ENCODE measurements at regions not wholly inside any gene's neighbourhood (a gene's known extent, or its start where the extent isn't known, plus 50 kb on each side); places are given as distances from the start of the nearest gene placed in this dataset.

- intact Hi-C loops (cut with micrococcal nuclease), result no loop called here
Measured at GRCh38 chr6:104575536-104575935, 284.2 kb downstream of the HACE1 start.

DNA sequence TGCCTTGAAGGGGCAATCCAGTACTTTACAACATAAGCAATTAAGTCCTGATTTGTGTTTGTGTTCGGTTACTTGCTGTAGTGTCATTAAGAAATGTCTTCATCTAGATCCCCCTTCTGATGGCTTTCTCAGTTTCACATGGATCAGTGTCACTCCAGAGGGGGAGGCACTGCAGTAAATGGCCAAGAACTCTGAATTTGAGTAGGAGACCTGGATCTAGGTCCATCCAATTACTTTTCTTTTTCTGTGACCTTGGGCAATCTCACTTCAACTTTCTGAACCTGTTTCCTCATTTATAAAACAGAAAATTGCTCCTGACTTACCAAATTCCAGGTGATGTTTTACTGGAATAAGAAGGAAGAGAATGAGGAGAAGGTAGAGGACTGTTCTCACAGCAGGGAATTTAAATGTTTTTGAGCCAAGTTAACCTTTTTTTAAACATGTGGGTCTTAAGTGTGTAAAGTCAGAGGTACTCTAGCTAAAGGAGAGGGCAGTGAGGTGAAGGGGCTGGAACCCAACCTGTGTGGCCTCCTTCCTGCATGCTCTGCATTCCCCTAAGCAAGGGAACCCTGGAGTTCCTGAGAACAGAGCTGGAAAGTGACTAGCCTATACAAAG, 285.5 kb downstream of the HACE1 start:
- intact Hi-C loops (cut with micrococcal nuclease), result no loop called here

- intact Hi-C loops (cut with micrococcal nuclease), result no loop called here
Measured at GRCh38 chr6:104573350-104573749, 286.4 kb downstream of the HACE1 start.

GRCh38 chr6:104572901-104573300, 286.8 kb downstream of the HACE1 start:
- intact Hi-C loops (cut with micrococcal nuclease), result no loop called here

DNA sequence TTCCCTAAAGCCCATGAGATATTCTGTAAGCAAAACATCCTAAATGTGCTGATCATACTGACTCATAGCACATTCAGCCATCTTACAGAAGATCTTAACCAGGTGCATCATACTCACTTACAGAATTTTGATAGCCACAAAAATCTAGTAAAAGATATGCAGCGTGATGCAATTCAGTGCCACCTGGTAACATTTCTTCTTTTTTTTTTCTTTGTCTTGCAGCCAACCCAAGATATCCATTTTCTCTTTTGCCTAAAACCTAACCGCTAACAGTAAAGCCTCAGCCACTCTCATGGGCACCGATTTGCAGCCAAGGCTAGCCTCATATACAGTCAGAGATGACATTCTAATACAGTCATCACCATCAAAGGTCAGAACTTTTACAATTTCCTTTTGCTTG, 293.3 kb downstream of the HACE1 start:
- intact Hi-C loops (cut with micrococcal nuclease), result no loop called here

DNA sequence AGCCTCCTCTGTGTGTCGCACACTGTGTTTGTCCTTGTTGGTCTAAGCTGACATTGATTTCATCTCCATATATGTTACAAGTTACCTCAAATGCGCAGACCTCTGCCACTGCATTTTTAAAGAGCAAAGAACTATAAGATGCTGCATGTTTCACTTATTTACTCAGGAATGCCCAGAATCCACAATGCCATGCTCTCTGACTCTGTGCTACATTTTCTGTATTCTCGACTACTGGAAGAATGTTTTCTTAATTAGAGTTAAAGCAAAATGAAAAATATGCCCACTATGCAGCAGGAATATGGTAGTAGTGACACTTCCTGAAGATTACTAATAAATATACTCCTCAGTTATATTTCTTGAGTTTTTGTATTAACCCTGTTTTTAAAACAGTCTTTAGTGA, 296.4 kb downstream of the HACE1 start:
- intact Hi-C loops (cut with micrococcal nuclease), result no loop called here

DNA sequence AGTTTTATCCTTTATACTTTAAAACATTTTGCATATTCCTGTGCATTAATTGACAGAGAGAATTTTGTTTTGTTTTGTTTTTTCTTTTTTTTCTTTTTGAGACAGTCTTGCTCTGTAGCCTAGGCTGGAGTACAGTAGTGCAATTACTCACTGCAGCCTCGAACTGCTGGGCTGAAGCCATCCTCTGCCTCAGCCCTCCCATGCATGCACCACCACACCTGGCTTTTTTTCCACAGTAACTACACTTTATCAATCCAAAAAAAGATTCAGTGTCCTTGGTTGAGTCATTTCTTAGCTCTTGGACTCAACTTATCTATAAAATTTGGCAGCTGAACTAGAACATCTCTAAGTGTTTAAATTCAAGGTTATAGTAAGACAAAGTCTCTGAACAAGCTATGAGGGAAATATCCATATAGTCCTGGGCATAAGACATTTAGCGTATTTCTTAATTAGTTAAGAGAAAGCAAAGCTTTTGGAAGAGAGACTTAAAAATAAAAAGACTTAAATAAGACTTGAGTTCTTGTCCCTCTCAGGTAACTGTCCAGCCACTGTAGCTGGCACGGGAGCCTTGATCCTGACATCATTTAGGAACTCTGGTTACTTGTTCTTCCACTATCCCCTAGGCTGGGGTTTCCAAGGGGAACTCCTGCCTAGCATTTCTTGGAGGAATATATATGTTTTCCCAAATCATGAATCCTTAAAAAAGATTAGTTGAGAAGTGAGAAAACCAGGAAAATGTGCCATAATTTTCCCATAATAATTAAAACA, 300.1 kb downstream of the HACE1 start:
- intact Hi-C loops (cut with micrococcal nuclease), result no loop called here

DNA sequence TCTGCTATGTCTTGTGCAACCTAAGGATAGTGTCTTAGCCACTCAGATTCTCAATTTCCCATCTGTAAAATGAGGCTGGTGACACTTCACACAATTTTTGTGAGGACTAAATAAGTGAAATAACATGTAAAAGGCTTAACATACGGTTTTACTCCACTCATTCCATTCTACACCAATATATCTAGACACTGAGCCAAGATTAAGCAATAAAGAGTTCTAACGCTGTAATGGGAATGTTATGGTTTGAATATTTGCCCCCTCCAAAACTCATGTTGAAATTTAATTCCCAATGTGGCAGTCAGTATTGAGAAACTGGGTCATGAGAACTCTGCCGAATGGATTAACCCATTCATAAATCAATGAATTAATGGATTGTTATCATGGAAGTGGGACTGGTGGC, 301.0 kb downstream of the HACE1 start:
- intact Hi-C loops (cut with micrococcal nuclease), result no loop called here

- intact Hi-C loops (cut with micrococcal nuclease), result no loop called here
Measured at GRCh38 chr6:104548297-104548696, 311.4 kb downstream of the HACE1 start.

- intact Hi-C loops (cut with micrococcal nuclease), result no loop called here
Measured at GRCh38 chr6:104541411-104541810, 318.3 kb downstream of the HACE1 start.

DNA sequence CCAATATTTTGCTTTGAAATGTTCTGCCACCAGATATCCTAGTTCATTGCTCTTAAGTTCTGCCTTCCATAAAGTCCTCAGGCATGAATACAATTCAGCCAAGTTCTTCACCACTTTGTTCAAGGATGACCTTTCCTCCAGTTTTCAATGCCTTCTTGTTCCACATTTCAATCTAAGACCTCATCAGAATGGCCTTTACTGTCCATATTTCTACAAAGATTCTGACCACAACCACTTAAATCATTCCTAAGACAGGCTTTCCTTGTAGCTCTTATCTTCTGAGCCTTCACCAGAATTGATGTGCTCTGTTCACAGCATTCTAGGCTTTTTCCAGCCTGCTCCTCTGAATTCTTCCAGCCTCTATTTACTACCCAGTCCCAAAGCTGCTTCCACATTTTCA, 319.0 kb downstream of the HACE1 start:
- intact Hi-C loops (cut with micrococcal nuclease), result no loop called here

GRCh38 chr6:104539173-104539572, 320.5 kb downstream of the HACE1 start:
- intact Hi-C loops (cut with micrococcal nuclease), result no loop called here

GRCh38 chr6:104537872-104538271, 321.8 kb downstream of the HACE1 start:
- intact Hi-C loops (cut with micrococcal nuclease), result no loop called here

DNA sequence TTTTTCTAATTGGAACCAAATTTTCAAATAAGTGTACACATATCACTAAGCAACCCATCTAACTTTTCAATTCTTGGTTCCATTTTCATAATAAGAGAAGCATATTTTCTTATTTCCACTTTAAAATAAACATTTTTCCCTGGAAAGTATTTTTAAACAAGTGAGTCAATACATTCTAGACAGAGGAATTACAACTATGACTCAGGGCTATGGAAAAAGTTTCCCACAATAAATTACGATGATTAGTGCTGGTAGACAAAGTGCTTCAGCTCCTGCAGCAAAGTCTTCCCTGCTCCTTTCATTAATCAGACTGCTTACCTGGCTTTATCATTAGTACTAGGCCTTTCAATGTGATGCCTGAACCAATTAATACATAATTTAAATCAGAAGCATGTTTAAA, 322.5 kb downstream of the HACE1 start:
- intact Hi-C loops (cut with micrococcal nuclease), result no loop called here

DNA sequence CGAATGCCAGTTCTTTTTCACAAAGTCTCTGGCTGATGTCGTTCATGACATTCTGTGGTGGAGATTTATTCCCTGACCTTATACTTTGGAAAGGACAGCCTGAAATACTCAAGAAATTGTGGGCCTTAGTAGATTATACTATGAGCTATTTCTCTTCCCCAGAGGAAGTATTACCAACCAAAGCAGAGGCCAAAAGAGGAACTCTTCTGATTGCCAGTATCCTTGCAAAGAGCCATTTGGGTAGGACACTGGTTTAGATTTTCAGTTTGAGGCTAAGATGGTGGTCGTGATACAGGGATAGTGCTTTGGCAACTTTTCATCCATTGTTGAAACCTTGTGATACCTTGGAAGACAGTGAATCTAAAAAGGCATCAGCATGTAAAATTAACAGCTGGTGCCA, 327.3 kb downstream of the HACE1 start:
- intact Hi-C loops (cut with micrococcal nuclease), result no loop called here

GRCh38 chr6:104531646-104532045, 328.1 kb downstream of the HACE1 start:
- intact Hi-C loops (cut with micrococcal nuclease), result no loop called here

DNA sequence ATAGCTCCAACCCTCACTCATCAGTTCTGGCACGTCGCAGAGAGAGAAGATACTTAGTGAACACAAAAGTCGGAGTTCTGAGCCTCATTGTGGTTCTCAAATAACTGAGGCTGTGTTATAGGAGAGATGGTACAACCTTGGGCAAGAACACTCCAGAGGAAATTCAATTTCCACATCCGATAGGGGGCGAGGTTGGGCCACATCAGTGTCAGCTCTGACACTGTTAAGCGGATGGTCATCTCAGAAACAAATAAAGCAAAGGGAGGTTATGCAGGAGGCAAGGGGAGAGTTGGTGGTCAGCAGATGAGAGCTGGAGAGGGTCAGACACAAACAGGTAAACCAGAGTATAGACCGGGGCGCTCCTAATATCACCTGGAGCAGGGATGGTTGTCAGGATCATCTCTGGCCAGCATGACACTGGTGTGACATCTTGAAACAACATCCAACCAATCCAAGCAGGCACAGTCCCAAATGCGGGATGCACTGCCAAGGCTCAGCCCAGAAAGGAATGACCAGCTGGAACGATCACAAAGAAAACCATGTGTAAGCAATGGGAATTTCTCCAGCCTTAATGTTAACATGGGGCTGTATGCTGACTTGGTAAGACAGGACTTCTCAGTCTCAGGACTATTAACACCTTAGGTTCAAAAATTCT, 331.8 kb downstream of the HACE1 start:
- intact Hi-C loops (cut with micrococcal nuclease), result loop anchor here (10.0 kb wide), 1 partner anchor 203 kb away; no protein-coding TSS in a partner anchor

- intact Hi-C loops (cut with micrococcal nuclease), result loop anchor here (10.0 kb wide), 1 partner anchor 203 kb away; no protein-coding TSS in a partner anchor
Measured at GRCh38 chr6:104527311-104527710, 332.4 kb downstream of the HACE1 start.

DNA sequence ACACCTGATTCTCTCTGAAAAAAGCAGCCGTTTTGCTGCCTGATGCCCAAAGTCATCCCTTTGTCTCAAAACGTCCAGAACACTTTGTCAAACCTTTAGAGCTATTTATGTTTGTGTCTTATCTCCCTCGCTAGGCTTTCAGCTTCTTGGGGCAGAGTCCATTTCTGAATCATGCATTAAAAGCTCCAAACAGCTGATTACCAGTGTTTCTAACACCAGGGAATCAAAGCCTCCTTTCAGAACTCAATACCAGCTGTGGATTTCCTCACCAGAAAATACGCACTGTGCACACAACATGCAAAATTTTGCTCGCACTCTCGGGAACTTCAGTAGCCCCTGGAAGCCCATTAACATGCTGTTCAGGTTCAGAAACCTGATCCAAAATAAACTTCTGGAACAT, 333.3 kb downstream of the HACE1 start:
- intact Hi-C loops (cut with micrococcal nuclease), result loop anchor here (10.0 kb wide), 1 partner anchor 202 kb away; no protein-coding TSS in a partner anchor

- intact Hi-C loops (cut with micrococcal nuclease), result loop anchor here (2.0 to 10.0 kb wide), 2 partner anchors 201 to 245 kb away; no protein-coding TSS in a partner anchor
Measured at GRCh38 chr6:104525677-104526322, 333.9 kb downstream of the HACE1 start.

- intact Hi-C loops (cut with micrococcal nuclease), result loop anchor here (10.0 kb wide), 1 partner anchor 198 kb away; no protein-coding TSS in a partner anchor
Measured at GRCh38 chr6:104522533-104522932, 337.2 kb downstream of the HACE1 start.

- intact Hi-C loops (cut with micrococcal nuclease), result loop anchor here (10.0 kb wide), 1 partner anchor 196 kb away; no protein-coding TSS in a partner anchor
Measured at GRCh38 chr6:104521176-104521575, 338.5 kb downstream of the HACE1 start.
